ENCODE measurements at regions not wholly inside any gene's neighbourhood (a gene's known extent, or its start where the extent isn't known, plus 50 kb on each side); places are given as distances from the start of the nearest gene placed in this dataset.
"Not testable (repeated sequence)": the region's sequence is repeated elsewhere in the genome, so short reads cannot be mapped to it uniquely, and the experiment has no call there.

- no peak for DNase-seq
These were observed 256.4 kb downstream of the GATA3 start for GRCh38 chr10:8310930-8311329.

- no peak for DNase-seq
These were observed 257.1 kb downstream of the GATA3 start for GRCh38 chr10:8311526-8312070.

GRCh38 chr10:8312079-8312478 lies 257.6 kb downstream of the GATA3 start:
- DNase-seq: no peak

- DNase-seq: no peak
These were observed 258.3 kb downstream of the GATA3 start for GRCh38 chr10:8312781-8313180.

- no peak for DNase-seq
These were observed 260.0 kb downstream of the GATA3 start for GRCh38 chr10:8314486-8314885.

- DNase-seq: no peak
These were observed 261.1 kb downstream of the GATA3 start for GRCh38 chr10:8315619-8316021.

- no peak for DNase-seq
These were observed 261.8 kb downstream of the GATA3 start for GRCh38 chr10:8316284-8316683.

- not testable (repeated sequence) for DNase-seq
These were observed 263.9 kb downstream of the GATA3 start for GRCh38 chr10:8318429-8318828.

- DNase-seq: no peak
These were observed 264.5 kb downstream of the GATA3 start for GRCh38 chr10:8318956-8319355.

GRCh38 chr10:8319704-8320103 lies 265.2 kb downstream of the GATA3 start:
- DNase-seq: no peak

GRCh38 chr10:8321990-8322389 lies 267.5 kb downstream of the GATA3 start:
- no peak for DNase-seq

GRCh38 chr10:8323428-8324054 lies 269.1 kb downstream of the GATA3 start:
- DNase-seq: no peak

GRCh38 chr10:8325024-8325980 lies 270.8 kb downstream of the GATA3 start:
- DNase-seq: no peak

- no peak for DNase-seq
These were observed 272.1 kb downstream of the GATA3 start for GRCh38 chr10:8326396-8327139.

GRCh38 chr10:8327140-8327423 lies 272.6 kb downstream of the GATA3 start:
- DNase-seq: no peak

GRCh38 chr10:8331387-8331786 lies 276.9 kb downstream of the GATA3 start:
- DNase-seq: no peak

- peak in 27 of 51 donors; percentile 1 to 53 (median 21) for DNase-seq
These were observed 277.6 kb downstream of the GATA3 start for GRCh38 chr10:8331896-8332729.

- no peak for DNase-seq
These were observed 278.2 kb downstream of the GATA3 start for GRCh38 chr10:8332730-8333111.

- no peak for DNase-seq
These were observed 280.1 kb downstream of the GATA3 start for GRCh38 chr10:8334631-8335030.

GRCh38 chr10:8336629-8337331 lies 282.3 kb downstream of the GATA3 start:
- no peak for DNase-seq

GRCh38 chr10:8337332-8337651 lies 282.8 kb downstream of the GATA3 start:
- no peak for DNase-seq
